Neuron (in vitro differentiated cells): ENCODE measurements at regions not wholly inside any gene's neighbourhood (a gene's known extent, or its start where the extent isn't known, plus 50 kb on each side); places are given as distances from the start of the nearest gene placed in this dataset.

Experiments
- H2AFZ ChIP-seq: one replicate; pipeline ENCODE4 v1.6.1; 2013; ENCODE audit warnings: low read depth, mild to moderate bottlenecking, inconsistent platforms, low read length, moderate library complexity
- H3K27me3 ChIP-seq: one replicate; pipeline ENCODE4 v1.6.1; 2013; ENCODE audit warnings: low read length; ENCODE audit not compliant: insufficient read depth
- H3K36me3 ChIP-seq: one replicate; pipeline ENCODE4 v1.6.1; 2013; ENCODE audit warnings: low read length; ENCODE audit not compliant: insufficient read depth
- H3K4me1 ChIP-seq: one replicate; pipeline ENCODE4 v1.6.1; 2013; ENCODE audit warnings: low read length; ENCODE audit not compliant: insufficient read depth
- H3K4me3 ChIP-seq: 2 replicates; pipeline ENCODE4 v1.5.1; 2013; ENCODE audit warnings: mild to moderate bottlenecking, low read length, moderate library complexity
- H3K9me3 ChIP-seq: one replicate; pipeline ENCODE4 v1.6.1; 2013; ENCODE audit warnings: low read length

DNA sequence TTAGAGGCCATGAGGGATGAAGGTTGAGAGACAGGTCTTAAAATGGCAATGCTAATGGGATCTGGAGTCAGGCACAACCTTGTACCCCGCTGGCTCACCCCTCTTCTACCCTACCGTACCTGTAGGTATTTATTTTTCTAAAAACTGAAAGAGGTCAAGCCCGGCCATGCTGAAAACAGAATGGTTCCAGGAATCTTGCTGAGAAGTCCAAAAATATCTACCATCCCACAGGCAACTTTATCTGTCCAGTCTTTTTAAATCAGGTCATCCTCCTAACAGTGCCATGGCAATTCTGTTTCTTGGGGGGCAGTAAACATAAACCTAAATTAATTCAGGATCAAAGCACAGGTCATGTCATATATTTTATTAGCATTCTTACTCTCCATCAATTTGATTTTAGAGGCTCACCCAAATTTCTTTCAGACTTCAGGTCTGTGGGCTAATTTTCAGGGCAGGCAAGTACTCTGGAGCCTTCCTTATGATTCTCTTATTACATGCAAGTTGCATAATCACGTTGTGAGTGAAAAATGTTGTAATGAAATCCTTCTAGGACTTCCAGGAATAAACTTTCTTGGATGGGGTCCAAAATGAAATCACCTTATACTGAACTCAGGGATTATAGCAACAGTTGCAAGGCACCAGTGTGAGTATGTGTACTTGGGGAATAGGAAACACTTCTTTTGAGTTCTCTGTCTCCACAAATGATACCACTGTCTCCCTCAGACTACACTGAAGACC lies 102.7 kb upstream of the NREP start:
- no peaks in the 10 kb centered on the region for H3K36me3 ChIP-seq
- no peaks in the 10 kb centered on the region for H3K9me3 ChIP-seq
- no peak overlapping the region for H2AFZ ChIP-seq
- H3K27me3 ChIP-seq: no peaks in the 10 kb centered on the region
- H3K4me1 ChIP-seq: peaks cover 19% of the 10 kb centered on the region
- no peak overlapping the region for H3K4me3 ChIP-seq

DNA sequence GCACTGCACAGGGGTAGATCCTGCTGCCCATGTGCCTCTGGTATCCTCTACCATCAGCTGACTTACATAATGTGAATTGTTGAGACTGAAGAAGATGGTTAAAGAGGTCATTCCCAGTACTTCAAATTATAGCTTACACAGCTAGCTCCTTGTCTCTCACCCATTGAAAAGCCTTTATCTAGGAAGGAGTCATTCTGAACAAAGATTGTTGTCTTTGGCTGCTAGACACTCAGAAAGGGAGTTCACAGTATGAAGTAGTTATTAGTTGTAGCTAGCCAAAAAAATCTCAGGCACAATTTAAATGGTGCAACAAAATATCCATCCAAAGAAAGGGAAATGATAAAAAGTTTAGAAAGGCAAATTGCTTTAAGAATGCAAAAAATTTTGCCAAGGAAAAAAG lies 102.0 kb upstream of the NREP start:
- Histone ChIP-seq H3K4me3 (no peak overlapping the region), H2AFZ (no peak overlapping the region), H3K9me3 (no peaks in the 10 kb centered on the region), H3K4me1 (peaks cover 19% of the 10 kb centered on the region), H3K27me3 (no peaks in the 10 kb centered on the region), H3K36me3 (no peaks in the 10 kb centered on the region)

DNA sequence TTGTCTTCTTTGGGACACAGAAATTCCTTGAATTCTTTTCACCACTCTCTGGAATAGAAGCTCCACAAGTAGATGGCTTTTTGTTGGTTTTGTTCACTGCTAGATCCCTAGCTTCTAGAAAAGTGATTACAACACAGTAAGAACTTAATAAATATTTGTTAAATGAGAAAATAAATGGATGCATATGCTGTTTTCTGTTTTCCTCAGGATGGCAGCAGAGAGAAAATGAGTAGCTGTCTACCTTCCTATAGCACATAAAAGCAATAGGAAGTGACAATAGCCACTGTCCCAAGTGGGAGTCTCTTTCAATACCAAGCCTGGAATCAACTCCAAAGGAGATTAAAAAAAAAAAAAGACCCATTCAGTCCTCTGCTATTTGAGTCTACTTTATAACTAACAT lies 100.6 kb upstream of the NREP start:
- H3K9me3 ChIP-seq: no peaks in the 10 kb centered on the region
- H3K4me1 ChIP-seq: peaks cover 19% of the 10 kb centered on the region
- H3K36me3 ChIP-seq: no peaks in the 10 kb centered on the region
- H3K27me3 ChIP-seq: no peaks in the 10 kb centered on the region
- no peak overlapping the region for H2AFZ ChIP-seq
- H3K4me3 ChIP-seq: no peak overlapping the region

DNA sequence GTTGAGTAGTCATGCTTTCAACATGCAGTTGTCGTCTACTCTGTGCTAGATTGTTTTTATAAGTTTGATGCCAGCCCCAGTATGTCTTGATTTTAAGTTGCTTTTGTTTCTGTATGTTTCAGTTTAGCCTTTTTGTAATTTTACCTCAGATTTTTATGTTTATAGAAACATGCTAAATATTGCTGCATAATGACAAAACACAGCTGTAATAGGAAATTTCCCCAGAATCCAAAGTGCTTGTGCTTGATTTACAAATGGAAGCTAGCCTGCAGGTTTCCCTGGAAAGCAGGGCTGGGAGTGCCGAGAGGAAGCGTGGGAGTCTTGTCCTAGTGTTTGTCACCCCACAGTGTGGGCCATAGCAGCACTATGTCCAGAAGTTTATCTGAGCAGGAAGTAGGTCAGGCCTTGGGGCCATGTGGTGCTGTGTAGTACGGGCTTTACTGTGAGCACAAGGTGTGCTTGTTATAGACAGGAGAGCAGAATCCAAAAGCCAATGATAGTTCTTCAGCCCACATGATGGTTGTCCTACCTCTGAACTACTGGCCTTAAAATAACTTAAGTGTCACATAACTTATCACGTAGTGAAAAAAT lies 100.0 kb upstream of the NREP start:
- Histone ChIP-seq H3K27me3 (no peaks in the 10 kb centered on the region), H3K4me3 (no peak overlapping the region), H3K4me1 (peaks cover 19% of the 10 kb centered on the region)

DNA sequence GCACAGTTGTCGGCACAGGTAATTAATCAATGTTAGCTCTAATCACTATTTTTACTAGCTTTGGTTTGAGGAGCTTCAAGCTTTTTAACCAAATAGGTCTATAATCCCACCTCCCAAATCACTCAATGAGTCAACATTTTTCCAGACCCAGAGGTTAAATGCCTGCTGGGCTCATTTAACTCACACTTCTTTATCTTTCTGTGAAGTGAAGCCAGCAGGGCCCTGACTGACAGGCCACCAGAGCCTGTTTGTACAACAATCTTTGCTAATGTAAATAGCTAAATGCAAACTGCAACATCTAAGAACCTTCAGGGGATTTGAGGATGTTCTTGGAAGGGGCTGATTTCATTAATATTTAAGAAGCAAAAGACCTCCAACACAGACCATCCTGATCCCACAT lies 98.4 kb upstream of the NREP start:
- peaks cover 19% of the 10 kb centered on the region for H3K4me1 ChIP-seq
- H3K4me3 ChIP-seq: no peak overlapping the region
- no peak overlapping the region for H2AFZ ChIP-seq
- H3K36me3 ChIP-seq: no peaks in the 10 kb centered on the region
- H3K9me3 ChIP-seq: no peaks in the 10 kb centered on the region
- no peaks in the 10 kb centered on the region for H3K27me3 ChIP-seq

More for the DNA sequence above, 100.0 kb upstream of the NREP start:
- Histone ChIP-seq H3K36me3 (no peaks in the 10 kb centered on the region), H3K9me3 (no peaks in the 10 kb centered on the region), H2AFZ (no peak overlapping the region)

DNA sequence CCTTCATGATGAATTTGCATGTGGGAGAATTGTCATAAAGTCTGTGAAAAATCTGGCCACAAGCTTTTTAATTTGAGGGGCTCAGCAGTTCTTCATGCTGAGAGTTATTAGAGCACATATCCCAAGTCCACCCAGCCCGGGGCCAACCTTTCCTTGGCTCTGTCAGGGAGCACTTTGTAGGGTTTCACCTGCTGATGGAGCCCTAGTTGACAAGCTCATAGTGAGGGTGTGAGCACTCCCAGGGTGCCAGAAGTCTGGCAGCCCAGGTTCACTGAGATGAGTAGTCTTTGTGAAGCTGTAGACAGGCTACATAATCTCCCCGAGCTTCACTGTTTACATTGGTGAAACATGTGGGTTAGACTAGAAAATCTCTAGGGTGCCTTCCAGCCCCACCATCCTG lies 97.2 kb upstream of the NREP start:
- H2AFZ ChIP-seq: no peak overlapping the region
- H3K4me3 ChIP-seq: no peak overlapping the region
- H3K9me3 ChIP-seq: no peaks in the 10 kb centered on the region
- peaks cover 17% of the 10 kb centered on the region for H3K4me1 ChIP-seq
- H3K36me3 ChIP-seq: no peaks in the 10 kb centered on the region
- no peaks in the 10 kb centered on the region for H3K27me3 ChIP-seq

DNA sequence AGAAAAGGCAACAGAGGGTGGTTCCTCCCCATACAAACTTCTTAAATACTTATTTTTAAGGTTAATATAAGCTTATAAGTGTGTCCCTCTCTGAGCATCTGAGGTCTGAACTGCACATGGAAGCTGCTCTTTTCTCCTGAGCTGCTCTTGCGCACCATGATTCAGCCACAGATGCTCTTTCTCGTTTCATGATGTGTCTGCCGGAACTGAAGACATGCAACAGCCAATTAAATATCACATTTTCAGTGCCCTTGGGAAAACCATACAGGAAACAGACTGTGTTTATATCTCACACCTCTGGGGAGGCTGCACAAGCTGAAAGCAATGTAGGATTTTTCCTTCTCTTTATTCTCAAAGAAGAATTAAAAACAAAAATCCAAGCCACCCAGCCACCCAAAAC lies 96.8 kb upstream of the NREP start:
- Histone ChIP-seq H3K9me3 (no peaks in the 10 kb centered on the region), H3K27me3 (no peaks in the 10 kb centered on the region), H3K4me1 (peaks cover 14% of the 10 kb centered on the region)

DNA sequence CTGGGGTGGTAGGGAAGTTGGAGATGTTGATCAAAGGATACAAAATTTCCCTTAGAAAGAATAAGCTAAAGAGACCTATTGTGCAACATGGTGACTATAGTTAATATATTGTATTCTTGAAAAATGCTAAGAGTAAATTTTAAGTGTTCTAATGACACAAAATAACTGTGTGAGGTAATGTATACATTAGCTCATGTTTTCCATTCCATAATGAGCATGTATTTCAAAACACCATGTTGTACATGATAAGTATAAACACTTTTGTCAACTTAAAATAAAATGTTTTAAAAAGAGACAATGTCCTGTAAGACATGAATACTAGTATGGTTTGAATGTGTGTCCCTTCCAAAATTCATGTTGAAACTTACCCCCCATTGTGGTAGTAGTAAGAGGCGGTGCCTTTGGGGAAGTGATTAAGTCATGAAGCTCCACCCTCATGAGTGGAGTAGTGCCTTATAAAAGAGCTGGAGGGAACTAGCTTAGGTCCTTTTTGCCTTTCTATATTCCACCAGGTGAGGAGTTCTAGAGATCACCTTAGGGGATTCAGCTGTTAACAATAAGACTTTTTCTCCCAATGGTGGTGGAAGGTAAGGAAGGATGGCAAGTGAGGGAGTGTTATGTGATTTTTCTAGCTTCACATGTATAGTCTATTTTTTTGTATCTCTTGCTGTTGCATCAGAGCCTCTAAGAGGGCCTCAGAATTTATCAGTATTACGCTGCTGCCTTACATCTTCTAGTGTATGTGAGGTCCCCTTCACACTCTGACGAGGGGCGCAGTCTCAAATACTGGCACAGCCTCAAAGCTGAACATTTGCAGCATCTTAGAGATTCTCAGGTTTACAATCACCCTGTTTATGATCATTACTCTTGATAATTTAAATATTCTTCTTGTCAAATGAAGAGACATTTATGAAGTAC lies 94.9 kb upstream of the NREP start:
- H3K9me3 ChIP-seq: no peaks in the 10 kb centered on the region
- no peaks in the 10 kb centered on the region for H3K36me3 ChIP-seq
- H3K27me3 ChIP-seq: no peaks in the 10 kb centered on the region
- no peak overlapping the region for H3K4me3 ChIP-seq
- no peak overlapping the region for H2AFZ ChIP-seq
- peaks cover 18% of the 10 kb centered on the region for H3K4me1 ChIP-seq

More for the DNA sequence above, 96.8 kb upstream of the NREP start:
- Histone ChIP-seq H3K36me3 (no peaks in the 10 kb centered on the region), H2AFZ (no peak overlapping the region), H3K4me3 (no peak overlapping the region)

DNA sequence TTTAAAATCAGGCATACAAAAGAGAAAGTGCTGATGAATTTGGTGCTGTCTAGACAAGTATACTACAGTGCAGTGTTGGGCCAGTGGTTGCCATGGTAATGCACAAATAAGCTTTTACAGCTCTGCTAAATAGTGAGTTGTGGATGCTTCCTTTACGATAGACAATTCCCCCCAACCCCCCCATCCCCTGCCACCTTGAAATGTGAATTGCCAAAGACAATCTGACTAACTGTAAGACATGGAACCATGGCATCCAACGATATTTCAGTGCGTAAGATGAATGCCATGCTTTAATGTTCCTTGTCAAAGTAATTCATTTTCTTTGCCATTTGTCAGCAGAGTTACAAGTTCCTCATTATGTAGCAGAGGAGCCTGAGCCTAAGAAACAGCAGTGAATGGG lies 91.5 kb upstream of the NREP start:
- peaks cover 4% of the 10 kb centered on the region for H3K4me1 ChIP-seq
- H3K4me3 ChIP-seq: no peak overlapping the region
- H3K36me3 ChIP-seq: no peaks in the 10 kb centered on the region
- H3K9me3 ChIP-seq: no peaks in the 10 kb centered on the region
- no peaks in the 10 kb centered on the region for H3K27me3 ChIP-seq
- H2AFZ ChIP-seq: no peak overlapping the region

DNA sequence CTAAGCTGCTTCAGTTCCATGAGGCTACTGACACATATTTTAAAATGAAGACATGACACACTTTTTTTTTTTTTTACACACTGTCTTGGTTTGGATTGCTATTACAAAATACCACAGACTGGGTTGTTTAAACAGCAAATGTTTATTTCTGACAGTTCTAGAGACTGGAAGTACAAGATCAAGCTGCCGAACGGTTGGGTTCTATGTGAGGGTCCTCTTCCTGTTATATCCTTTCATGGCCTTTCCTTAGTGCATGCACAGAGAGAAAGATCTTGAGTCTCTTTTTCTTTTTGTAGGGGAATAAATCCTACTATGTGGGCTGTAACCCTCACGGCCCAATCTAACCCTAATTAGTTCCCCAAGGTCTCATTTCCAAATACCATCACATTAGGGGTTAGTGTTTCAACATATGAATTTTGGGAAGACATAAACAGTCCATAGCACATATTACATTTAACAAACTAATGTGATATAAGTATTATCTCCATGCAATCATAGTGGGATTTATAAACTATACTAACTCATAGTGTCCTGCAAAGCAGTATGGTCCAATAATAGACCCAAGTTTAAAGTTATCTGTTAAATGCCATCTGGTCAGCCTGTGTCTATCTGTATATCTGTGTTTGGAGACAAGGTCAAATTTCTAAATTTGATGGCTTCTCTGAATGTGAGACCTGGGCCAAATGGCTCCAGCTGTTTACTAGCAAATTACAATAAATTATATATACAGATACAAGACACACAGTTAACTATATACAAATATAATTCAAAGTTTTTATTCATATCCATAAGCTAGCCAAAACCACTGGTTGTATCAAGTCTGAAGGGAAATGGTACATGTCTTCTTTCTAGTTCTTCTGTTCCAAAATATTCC lies 90.3 kb upstream of the NREP start:
- Histone ChIP-seq H2AFZ (no peak overlapping the region), H3K36me3 (no peaks in the 10 kb centered on the region), H3K27me3 (no peaks in the 10 kb centered on the region), H3K4me3 (no peak overlapping the region), H3K9me3 (no peaks in the 10 kb centered on the region), H3K4me1 (peaks cover 4% of the 10 kb centered on the region)

DNA sequence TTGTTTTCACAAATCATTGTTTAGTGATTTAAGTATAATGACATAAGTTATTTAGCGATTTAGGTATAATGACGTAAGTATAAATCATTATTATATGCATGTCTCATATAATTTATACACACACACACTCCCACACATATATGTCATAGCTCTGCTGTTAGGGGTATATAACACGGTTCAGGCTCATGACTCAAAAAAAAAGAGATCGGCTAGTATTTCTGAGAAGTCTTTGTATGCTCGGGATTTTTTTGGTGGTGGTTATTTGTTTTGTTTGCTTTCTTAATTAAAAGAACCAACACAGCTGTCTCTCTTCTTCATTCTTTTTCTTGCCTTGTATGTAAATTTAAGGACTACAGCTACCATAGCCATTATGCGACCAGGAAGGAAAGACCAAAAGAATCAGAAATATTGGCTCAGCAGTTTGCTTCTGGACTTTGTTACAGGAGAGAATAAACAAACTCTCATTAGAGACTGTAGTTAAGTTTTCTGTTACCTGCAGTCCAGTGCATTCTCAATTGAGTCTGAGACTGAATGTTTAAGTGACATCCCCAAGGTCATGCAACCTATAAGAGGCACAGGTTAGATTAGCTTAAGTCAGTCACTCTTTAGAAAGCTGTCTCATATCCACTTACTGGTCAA lies 83.2 kb upstream of the NREP start:
- no peaks in the 10 kb centered on the region for H3K36me3 ChIP-seq
- H3K27me3 ChIP-seq: no peaks in the 10 kb centered on the region
- H2AFZ ChIP-seq: no peak overlapping the region
- no peaks in the 10 kb centered on the region for H3K9me3 ChIP-seq
- H3K4me3 ChIP-seq: no peak overlapping the region
- no peaks in the 10 kb centered on the region for H3K4me1 ChIP-seq

DNA sequence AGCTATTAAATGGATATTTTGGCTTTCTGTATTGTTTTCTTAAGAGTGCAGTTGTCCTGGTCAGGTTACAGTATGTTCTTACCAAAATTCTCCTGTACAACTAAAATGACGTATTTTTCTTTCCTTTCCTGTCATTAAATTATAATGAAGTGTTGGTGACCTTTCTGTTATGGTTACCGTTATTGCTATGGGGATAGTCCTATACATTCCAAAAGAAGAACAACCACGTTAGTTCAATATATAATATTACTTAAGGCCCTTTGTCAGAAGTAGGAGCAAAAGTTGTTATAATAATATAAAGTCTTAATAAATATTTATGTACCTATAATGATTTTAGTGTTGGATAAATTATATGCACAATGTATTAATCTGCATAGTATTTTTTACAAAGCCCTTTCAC lies 82.4 kb upstream of the NREP start:
- Histone ChIP-seq H3K4me1 (no peaks in the 10 kb centered on the region), H2AFZ (no peak overlapping the region), H3K36me3 (no peaks in the 10 kb centered on the region), H3K4me3 (no peak overlapping the region), H3K27me3 (no peaks in the 10 kb centered on the region), H3K9me3 (no peaks in the 10 kb centered on the region)
